Endothelial cell of umbilical vein (primary cell): ENCODE measurements at regions not wholly inside any gene's neighbourhood (a gene's known extent, or its start where the extent isn't known, plus 50 kb on each side); places are given as distances from the start of the nearest gene placed in this dataset.

Source experiments
- BruUV-seq: library from RNA; stranded (reverse); fragments of 400-500 nt; replicated peaks from 2 replicates; lab custom pipeline; 2021; lab: Mats Ljungman, UMichigan
- CTCF ChIA-PET: fragments of 300-600, 350-600 bp; sonication (Branson Sonifier 250); formaldehyde crosslinking; loops from one replicate; lab custom pipeline; 2021; ENCODE audit warnings: antibody characterized with exemption, inconsistent platforms; lab: Charles Lee
- POLR2A ChIA-PET: fragments of 300-600, 350-600 bp; sonication (Branson Sonifier 250); formaldehyde crosslinking; loops from one replicate; lab custom pipeline; 2021; ENCODE audit warnings: antibody characterized with exemption, inconsistent platforms; lab: Charles Lee
- DNase-seq: peaks from one replicate; pipeline ENCODE4 v3.0.0-alpha.2; 2011; ENCODE audit warnings: low read depth, low spot score
- FAIRE-seq: peaks from 2 replicates; lab custom pipeline; 2011; peaks lifted over from hg19 to GRCh38; lab: Jason Lieb, UNC
- H2AFZ ChIP-seq: 2 replicates; pipeline ENCODE4 v1.6.0; 2012; ENCODE audit warnings: low read depth, low read length, control low read depth, inconsistent platforms
- H3K27ac ChIP-seq: 2 replicates; pipeline ENCODE4 v1.5.1; 2011; ENCODE audit warnings: low read depth, mild to moderate bottlenecking, control low read depth, low read length, moderate library complexity; ENCODE audit not compliant: insufficient read depth
- H3K27me3 ChIP-seq, 2 experiments: 2 replicates each; pipeline versions ENCODE4 v1.6.0 to v1.6.1; 2011; ENCODE audit warnings: low read length in 2 of 2, mixed read lengths in 1 of 2; ENCODE audit not compliant: control insufficient read depth in 2 of 2, insufficient read depth in 2 of 2
- H3K36me3 ChIP-seq, 2 experiments: 2 replicates in 1 of 2; 3 replicates in 1 of 2; pipeline ENCODE4 v1.5.1; 2011; ENCODE audit warnings: low read length in 2 of 2, mild to moderate bottlenecking in 1 of 2, moderate library complexity in 1 of 2; ENCODE audit not compliant: control insufficient read depth in 2 of 2, insufficient read depth in 2 of 2; ENCODE audit errors: extremely low read depth in 1 of 2
- H3K4me1 ChIP-seq: 3 replicates; pipeline ENCODE4 v1.5.1; 2011; ENCODE audit warnings: mild to moderate bottlenecking, low read length; ENCODE audit not compliant: control insufficient read depth, insufficient read depth; ENCODE audit errors: extremely low read depth
- H3K4me2 ChIP-seq: 2 replicates; pipeline ENCODE4 v1.6.1; 2011; ENCODE audit warnings: low read length, control low read depth, mixed read lengths; ENCODE audit not compliant: insufficient read depth
- H3K4me3 ChIP-seq, 3 experiments: fragments of 200-600 bp in 1 of 3; sonication (generic), shearing (Covaris generic) in 1 of 3; replicated peaks in 1 of 3; 2 replicates each; pipeline ENCODE4 v1.5.1; 2011 to 2016; ENCODE audit warnings: control low read depth in 3 of 3, low read length in 3 of 3, mild to moderate bottlenecking in 2 of 3, inconsistent platforms in 1 of 3, low read depth in 1 of 3, moderate library complexity in 1 of 3; ENCODE audit not compliant: insufficient read depth in 1 of 3
- H3K79me2 ChIP-seq: 2 replicates; pipeline ENCODE4 v1.6.0; 2012; ENCODE audit warnings: low read length, inconsistent platforms; ENCODE audit not compliant: control insufficient read depth, insufficient read depth
- H3K9ac ChIP-seq: replicated peaks from 2 replicates; pipeline ENCODE3; 2011; ENCODE audit warnings: low read length, control low read depth; ENCODE audit not compliant: insufficient read depth; ENCODE audit errors: extremely low read depth
- H3K9me1 ChIP-seq: replicated peaks from 3 replicates; pipeline ENCODE4 v1.6.0; 2011; ENCODE audit warnings: mild to moderate bottlenecking, low read length; ENCODE audit not compliant: control insufficient read depth, insufficient read depth; ENCODE audit errors: extremely low read depth
- H3K9me3 ChIP-seq: replicated peaks from 2 replicates; pipeline ENCODE4 v1.5.1; 2012; ENCODE audit warnings: low read length, inconsistent platforms; ENCODE audit not compliant: control insufficient read depth, insufficient read depth
- H4K20me1 ChIP-seq: replicated peaks from 2 replicates; pipeline ENCODE3; 2011; ENCODE audit warnings: mild to moderate bottlenecking, low read length; ENCODE audit not compliant: control insufficient read depth, insufficient read depth; ENCODE audit errors: extremely low read depth
- CTCF ChIP-seq, 2 donors: IDR thresholded peaks; 1 replicate in 1 of 2; 2 replicates in 1 of 2; pipeline ENCODE4 v1.5.1; 2011; ENCODE audit warnings: low read length in 2 of 2, mild to moderate bottlenecking in 2 of 2, moderate library complexity in 2 of 2, control low read depth in 1 of 2, inconsistent platforms in 1 of 2, low read depth in 1 of 2; ENCODE audit not compliant: insufficient read depth in 1 of 2; ENCODE audit errors: extremely low read depth in 1 of 2
- EZH2 ChIP-seq: IDR thresholded peaks from 2 replicates; pipeline ENCODE4 v1.6.1; 2012; ENCODE audit warnings: borderline replicate concordance, low read depth, mild to moderate bottlenecking, moderate library complexity, low read length, inconsistent platforms; ENCODE audit not compliant: severe bottlenecking
- FOS ChIP-seq: IDR thresholded peaks from 2 replicates; pipeline ENCODE4 v1.6.1; 2011; ENCODE audit warnings: mild to moderate bottlenecking, low read length, moderate library complexity, borderline replicate concordance; ENCODE audit not compliant: insufficient read depth
- JUN ChIP-seq: IDR thresholded peaks from 2 replicates; pipeline ENCODE4 v1.6.1; 2011; ENCODE audit warnings: borderline replicate concordance, low read depth; ENCODE audit not compliant: insufficient read length, insufficient read depth
- MYC ChIP-seq: IDR thresholded peaks from one replicate; pipeline ENCODE4 v1.6.1; 2011; ENCODE audit warnings: mild to moderate bottlenecking, low read depth, low read length
- POLR2A ChIP-seq: IDR thresholded peaks from 2 replicates; pipeline ENCODE4 v1.6.1; 2012; ENCODE audit warnings: low read depth, mild to moderate bottlenecking, control low read depth, low read length
- POLR2AphosphoS5 ChIP-seq: IDR thresholded peaks from 2 replicates; pipeline ENCODE4 v1.6.1; 2012; ENCODE audit warnings: low read depth, mild to moderate bottlenecking, control low read depth, low read length, moderate library complexity; ENCODE audit not compliant: insufficient read depth
- dilution Hi-C: fragments of 300-500 bp; cut with MboI; formaldehyde crosslinking; loops from one replicate; pipeline ENCODE4 v1.15.0; 2019; ENCODE audit warnings: low sequenced_read_pairs; ENCODE audit not compliant: extremely low pct_ligation_motif_present
- intact Hi-C: fragments of 100-400 bp; cut with micrococcal nuclease; formaldehyde crosslinking; loops from one replicate; pipeline ENCODE4 v1.10.0; 2022
- TF ChIP-seq, protein P1 (sequence below): IDR thresholded peaks from 2 replicates; pipeline ENCODE4 v1.6.1; 2011; ENCODE audit not compliant: insufficient read depth, insufficient read length

DNA sequence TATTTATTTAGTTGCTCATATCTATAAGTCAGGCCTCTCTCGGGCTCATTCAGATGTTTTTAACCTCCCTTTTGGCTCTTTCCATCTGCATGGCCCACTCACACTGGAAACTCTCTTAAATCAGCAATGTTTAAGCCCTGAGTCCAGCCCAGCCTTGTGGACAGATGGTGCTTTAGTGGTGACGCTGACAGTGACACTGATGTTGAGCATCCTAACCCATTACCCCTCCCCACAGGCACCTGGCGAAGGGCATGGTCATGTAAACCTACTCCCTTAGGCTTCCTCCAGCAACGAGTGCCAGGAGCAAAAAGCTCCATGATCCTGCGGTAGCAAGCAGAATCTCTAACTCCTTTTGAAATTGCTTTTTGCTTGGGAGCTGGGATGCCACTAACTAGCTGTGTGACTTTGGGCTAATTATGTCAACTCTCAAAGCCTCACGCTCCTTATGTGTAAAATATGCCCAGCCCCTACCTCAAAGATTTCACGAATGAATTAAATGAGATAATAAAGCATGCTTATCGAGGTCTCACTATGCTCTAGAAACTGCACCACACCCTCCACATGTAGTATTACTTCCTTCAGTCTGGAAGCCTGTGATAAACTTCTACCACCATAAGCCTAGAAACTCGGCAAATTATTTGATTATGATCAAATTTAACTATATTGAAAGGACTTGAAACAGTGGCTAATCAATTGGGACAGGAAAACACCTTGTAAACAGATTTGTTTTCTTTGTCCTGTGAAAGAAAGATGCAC, 569.4 kb downstream of the BCOR start:
- H3K36me3 ChIP-seq, result no peaks in the 10 kb centered on the region
- H3K27ac ChIP-seq, result no peak overlapping the region
- no TSS peak for BruUV-seq
- H3K4me2 ChIP-seq, result no peak overlapping the region
- H3K9me1 ChIP-seq, result no peaks in the 10 kb centered on the region
- ChIA-PET CTCF (interaction anchor here (0.5 kb wide), 1 partner anchor 14 kb away, joined by 3 read pairs; no protein-coding TSS in a partner anchor), POLR2A (no interaction called here)
- intact Hi-C loops, result no loop called here
- DNase-seq, result no peak
- H3K27me3 ChIP-seq, result peaks cover 0 to 1% of the 10 kb centered on the region in 2 experiments
- H3K4me3 ChIP-seq, result no peak overlapping the region
- no peak overlapping the region for H2AFZ ChIP-seq
- H3K4me1 ChIP-seq, result no peaks in the 10 kb centered on the region
- H3K9ac ChIP-seq, result no peak overlapping the region
- dilution Hi-C loops, result no loop called here
- H3K9me3 ChIP-seq, result no peaks in the 10 kb centered on the region
- H4K20me1 ChIP-seq, result no peaks in the 10 kb centered on the region
- TF ChIP-seq, protein P1, sequence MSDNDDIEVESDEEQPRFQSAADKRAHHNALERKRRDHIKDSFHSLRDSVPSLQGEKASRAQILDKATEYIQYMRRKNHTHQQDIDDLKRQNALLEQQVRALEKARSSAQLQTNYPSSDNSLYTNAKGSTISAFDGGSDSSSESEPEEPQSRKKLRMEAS, result no peak
- no peak for FAIRE-seq
- H3K79me2 ChIP-seq, result no peaks in the 10 kb centered on the region

DNA sequence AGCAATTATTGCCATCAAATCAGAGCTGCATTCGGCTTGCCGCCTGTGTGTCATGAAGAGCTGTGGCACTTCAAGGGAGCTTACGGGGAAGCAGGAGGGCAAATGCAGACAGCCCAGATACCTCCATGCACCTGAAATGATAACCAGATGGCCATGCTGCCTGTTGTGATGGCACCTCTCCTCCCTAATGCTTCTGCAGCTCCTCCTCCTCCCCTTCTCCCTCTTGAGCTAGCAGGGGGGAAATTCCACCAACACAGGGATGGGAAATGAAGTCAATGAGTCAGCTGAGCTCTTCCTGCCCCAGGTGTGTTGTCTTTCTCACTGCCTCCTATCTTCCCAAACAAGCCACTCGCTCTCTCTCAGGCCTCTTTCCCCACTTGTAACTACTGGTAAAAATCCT, 565.0 kb downstream of the BCOR start:
- Histone ChIP-seq H3K4me3 (no peak overlapping the region), H3K27ac (no peak overlapping the region), H3K27me3 (peaks cover 0 to 1% of the 10 kb centered on the region in 2 experiments), H3K9ac (no peak overlapping the region), H3K79me2 (no peaks in the 10 kb centered on the region), H3K4me2 (no peak overlapping the region), H2AFZ (no peak overlapping the region), H3K9me1 (no peaks in the 10 kb centered on the region), H3K36me3 (no peaks in the 10 kb centered on the region), H4K20me1 (no peaks in the 10 kb centered on the region), H3K9me3 (no peaks in the 10 kb centered on the region), H3K4me1 (no peaks in the 10 kb centered on the region)
- FAIRE-seq (no peak), DNase-seq (no peak)
- no TSS peak for BruUV-seq
- ChIA-PET CTCF (no interaction called here), POLR2A (no interaction called here)
- intact Hi-C loops, result no loop called here
- dilution Hi-C loops, result no loop called here
- TF ChIP-seq MYC (no peak), POLR2AphosphoS5 (no peak), FOS (no peak), CTCF (IDR thresholded peaks at IDR 0.05; ENCODE audit: extremely low read depth in 1 of 2, insufficient read depth in 1 of 2, low read depth in 1 of 2, low read length in 2 of 2) (no peak), POLR2A (no peak), EZH2 (no peak), JUN (no peak)
- TF ChIP-seq, protein P1, result no peak
